ENCODE measurements at regions not wholly inside any gene's neighbourhood (a gene's known extent, or its start where the extent isn't known, plus 50 kb on each side); places are given as distances from the start of the nearest gene placed in this dataset.

- CTCF ChIA-PET, result no interaction called here
- Histone ChIP-seq H3K79me2 (ENCODE audit: control insufficient read depth, insufficient read depth, low read length) (no peaks in the 10 kb centered on the region), H3K27ac (ENCODE audit: low read length in 2 of 2) (no peak overlapping the region), H3K27me3 (replicated peaks in 1 of 4; ENCODE audit: control extremely low read depth in 1 of 4, control insufficient read depth in 3 of 4, insufficient read depth in 4 of 4, low read length in 3 of 4) (no peaks in the 10 kb centered on the region), H4K20me1 (ENCODE audit: control insufficient read depth, insufficient read depth, low read length, poor library complexity, severe bottlenecking) (no peaks in the 10 kb centered on the region), H3K9ac (ENCODE audit: low read length) (no peak overlapping the region), H3K4me2 (replicated peaks; ENCODE audit: low read depth, low read length, poor library complexity, severe bottlenecking) (no peak overlapping the region), H2AFZ (ENCODE audit: insufficient read depth, low read depth, low read length, poor library complexity, severe bottlenecking) (no peak overlapping the region), H3K4me3 (ENCODE audit: control extremely low read depth in 1 of 5, extremely low read depth in 1 of 5, insufficient read depth in 1 of 5, low read depth in 2 of 5, low read length in 4 of 5) (no peak overlapping the region), H3K4me1 (ENCODE audit: control insufficient read depth in 2 of 2, insufficient read depth in 2 of 2, low read length in 2 of 2) (no peaks in the 10 kb centered on the region), H3K36me3 (replicated peaks in 1 of 2; ENCODE audit: control extremely low read depth in 1 of 2, control insufficient read depth in 1 of 2, extremely low read depth in 1 of 2, insufficient read depth in 2 of 2, low read length in 1 of 2) (no peaks in the 10 kb centered on the region), H3K9me3 (ENCODE audit: control extremely low read depth in 1 of 3, control insufficient read depth in 2 of 3, insufficient read depth in 1 of 3, low read length in 2 of 3) (peaks cover 0 to 71% (median 0%) of the 10 kb centered on the region in 3 donors)
- Mint-ChIP-seq H3K9me3 (ENCODE audit: insufficient read depth) (peaks cover 11% of the 10 kb centered on the region), H3K27ac (no peak overlapping the region), H3K27me3 (no peaks in the 10 kb centered on the region), H3K4me1 (no peaks in the 10 kb centered on the region), H3K4me3 (no peak overlapping the region)
- ATAC-seq (ENCODE audit: low read depth) (no peak), DNase-seq (no peak)
- POLR2A ChIA-PET, result no interaction called here
- WGBS (ENCODE audit: insufficient coverage), result 98% methylated on average over 10 of the region's 10 CpGs
- intact Hi-C loops (cut with micrococcal nuclease), result no loop called here
- TF ChIP-seq CTCF (IDR thresholded peaks at IDR 0.05), result no peak
Observed at GRCh38 chr12:37546206-37546605, 770.4 kb upstream of the ALG10B start.

- intact Hi-C loops (cut with micrococcal nuclease), result no loop called here
- POLR2A ChIA-PET, result no interaction called here
Observed at GRCh38 chr12:37546901-37547475, 769.6 kb upstream of the ALG10B start.

More at GRCh38 chr12:37546901-37547475, 769.6 kb upstream of the ALG10B start:
- Histone ChIP-seq H3K27ac (ENCODE audit: low read length in 2 of 2) (no peak overlapping the region), H4K20me1 (ENCODE audit: control insufficient read depth, insufficient read depth, low read length, poor library complexity, severe bottlenecking) (no peaks in the 10 kb centered on the region), H3K27me3 (replicated peaks in 1 of 4; ENCODE audit: control extremely low read depth in 1 of 4, control insufficient read depth in 3 of 4, insufficient read depth in 4 of 4, low read length in 3 of 4) (no peaks in the 10 kb centered on the region), H3K79me2 (ENCODE audit: control insufficient read depth, insufficient read depth, low read length) (no peaks in the 10 kb centered on the region), H3K4me2 (replicated peaks; ENCODE audit: low read depth, low read length, poor library complexity, severe bottlenecking) (no peak overlapping the region), H3K4me1 (ENCODE audit: control insufficient read depth in 2 of 2, insufficient read depth in 2 of 2, low read length in 2 of 2) (no peaks in the 10 kb centered on the region), H3K9ac (ENCODE audit: low read length) (no peak overlapping the region), H2AFZ (ENCODE audit: insufficient read depth, low read depth, low read length, poor library complexity, severe bottlenecking) (no peak overlapping the region), H3K9me3 (ENCODE audit: control extremely low read depth in 1 of 3, control insufficient read depth in 2 of 3, insufficient read depth in 1 of 3, low read length in 2 of 3) (peaks cover 0 to 65% (median 0%) of the 10 kb centered on the region in 3 donors), H3K4me3 (ENCODE audit: control extremely low read depth in 1 of 5, extremely low read depth in 1 of 5, insufficient read depth in 1 of 5, low read depth in 2 of 5, low read length in 4 of 5) (no peak overlapping the region), H3K36me3 (replicated peaks in 1 of 2; ENCODE audit: control extremely low read depth in 1 of 2, control insufficient read depth in 1 of 2, extremely low read depth in 1 of 2, insufficient read depth in 2 of 2, low read length in 1 of 2) (no peaks in the 10 kb centered on the region)
- CTCF ChIA-PET, result no interaction called here
- WGBS (ENCODE audit: insufficient coverage), result 91% methylated on average over 20 of the region's 20 CpGs
- DNase-seq (no peak), ATAC-seq (ENCODE audit: low read depth) (no peak)
- TF ChIP-seq CTCF (IDR thresholded peaks at IDR 0.05) (no peak), EZH2 (IDR thresholded peaks at IDR 0.05; ENCODE audit: borderline replicate concordance, insufficient read depth, low read depth, low read length, poor library complexity, severe bottlenecking) (no peak)
- Mint-ChIP-seq H3K4me3 (no peak overlapping the region), H3K27ac (no peak overlapping the region), H3K27me3 (no peaks in the 10 kb centered on the region), H3K4me1 (no peaks in the 10 kb centered on the region), H3K9me3 (ENCODE audit: insufficient read depth) (peaks cover 11% of the 10 kb centered on the region)

Data from B cell (primary cell).